Activated CD4-positive, alpha-beta T cell treated with anti-CD3 and anti-CD28 coated beads, Interleukin-2, amount 50 U/mL, for 48 hours (primary cell): ENCODE measurements at regions not wholly inside any gene's neighbourhood (a gene's known extent, or its start where the extent isn't known, plus 50 kb on each side); places are given as distances from the start of the nearest gene placed in this dataset.
A peak's percentile ranks its signal among the peaks of the same experiment; 100 is the strongest.

Source experiments
- DNase-seq, 2 experiments: peaks; one replicate each; pipeline ENCODE4 v3.0.0-alpha.2; 2020

DNA sequence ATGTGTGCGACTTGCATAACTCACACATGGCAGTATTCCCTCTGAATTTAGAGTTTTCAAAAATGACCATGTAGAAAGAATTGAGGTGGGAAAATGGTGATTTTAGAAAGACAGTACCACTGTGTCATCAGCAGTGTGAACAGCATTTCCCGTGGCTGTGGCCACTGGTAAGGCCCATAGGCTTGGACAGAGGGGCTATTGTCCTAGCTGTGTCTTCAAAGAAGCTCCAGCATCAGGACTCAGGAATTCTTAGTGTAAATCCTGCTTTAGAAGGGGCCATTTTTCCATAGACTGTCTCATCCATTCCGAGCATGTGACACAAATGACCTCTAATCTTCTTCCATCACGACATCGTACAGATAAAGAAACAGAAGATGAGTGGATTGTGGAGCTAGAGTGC lies 119.3 kb upstream of the BACE2 start:
- DNase-seq: no peak

DNA sequence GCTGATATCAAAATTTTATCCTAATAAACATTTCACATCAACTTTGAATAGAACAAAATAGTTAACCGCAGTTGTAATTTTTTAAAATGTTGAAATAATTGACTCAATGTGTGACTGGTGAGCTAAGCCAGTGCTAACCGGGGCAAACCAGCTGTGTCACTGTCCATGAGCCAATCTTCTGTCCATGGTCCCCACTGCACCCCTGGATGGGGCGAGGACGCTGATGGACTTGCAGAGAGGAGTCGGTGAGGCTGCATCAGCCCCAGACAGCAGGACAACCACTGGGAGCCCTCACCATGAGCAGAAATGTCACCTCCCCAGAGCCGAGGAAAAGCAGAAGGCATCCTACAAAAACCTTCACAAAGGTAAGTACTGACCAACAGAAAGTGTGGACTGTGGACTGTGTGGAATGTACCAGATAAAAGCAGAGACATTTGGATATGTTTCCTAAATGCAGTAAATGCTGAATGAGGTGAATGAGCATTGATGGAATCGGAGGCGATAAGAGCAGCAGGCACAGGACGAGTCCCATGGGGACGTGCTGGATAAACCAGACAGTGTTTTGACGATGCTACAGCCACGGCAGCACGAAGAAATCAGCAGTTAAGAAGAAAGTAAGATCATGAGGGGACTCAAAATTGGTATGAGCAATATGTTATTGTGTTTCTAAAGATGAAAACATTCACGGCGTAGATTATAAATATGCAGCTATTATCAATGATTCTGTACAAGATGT lies 115.0 kb upstream of the BACE2 start:
- DNase-seq: no peak

DNA sequence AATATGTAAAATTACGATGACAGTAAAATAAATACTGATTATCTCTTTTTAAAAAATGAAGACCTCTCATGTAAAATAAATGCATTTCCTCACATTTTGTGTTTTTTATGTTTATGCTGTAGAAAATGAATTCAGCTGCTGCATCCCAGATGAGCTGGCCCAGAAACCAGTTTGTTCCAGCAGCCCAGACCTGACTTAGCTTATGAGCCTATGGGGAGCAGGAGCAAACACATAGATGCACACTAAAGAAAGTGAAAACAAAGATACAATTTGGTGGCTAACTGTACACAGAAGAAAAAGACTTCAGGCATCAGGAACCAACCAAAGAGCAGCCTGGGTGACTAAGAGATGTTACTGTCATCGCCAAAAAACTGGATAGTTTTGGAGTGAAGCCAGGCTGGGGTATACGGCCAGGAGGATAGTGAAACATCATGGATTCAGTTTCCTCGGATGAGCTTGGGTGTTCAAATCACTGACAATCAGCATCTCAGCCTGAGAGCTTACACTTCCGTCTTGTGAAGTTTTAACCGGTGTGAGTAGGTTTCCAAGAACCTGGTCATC lies 113.9 kb upstream of the BACE2 start:
- no peak for DNase-seq

DNA sequence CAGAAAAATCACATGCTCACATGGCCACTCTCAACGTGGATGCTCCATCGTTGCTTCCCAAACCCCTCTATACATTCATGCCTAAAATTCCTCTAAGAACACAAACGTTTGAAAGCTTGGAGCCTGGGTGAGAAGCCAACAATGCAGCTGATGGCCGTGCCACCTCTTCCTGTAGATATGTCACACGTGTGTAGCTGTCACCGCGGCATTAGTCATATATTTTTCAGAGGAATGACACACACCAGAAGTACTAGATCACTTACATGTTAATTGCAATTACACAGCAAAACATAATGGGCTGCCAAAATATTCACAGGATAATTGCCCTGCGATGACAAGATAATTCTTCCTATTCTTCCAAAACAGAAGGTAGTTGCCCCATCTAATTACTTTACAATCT lies 112.7 kb upstream of the BACE2 start:
- no peak for DNase-seq

DNA sequence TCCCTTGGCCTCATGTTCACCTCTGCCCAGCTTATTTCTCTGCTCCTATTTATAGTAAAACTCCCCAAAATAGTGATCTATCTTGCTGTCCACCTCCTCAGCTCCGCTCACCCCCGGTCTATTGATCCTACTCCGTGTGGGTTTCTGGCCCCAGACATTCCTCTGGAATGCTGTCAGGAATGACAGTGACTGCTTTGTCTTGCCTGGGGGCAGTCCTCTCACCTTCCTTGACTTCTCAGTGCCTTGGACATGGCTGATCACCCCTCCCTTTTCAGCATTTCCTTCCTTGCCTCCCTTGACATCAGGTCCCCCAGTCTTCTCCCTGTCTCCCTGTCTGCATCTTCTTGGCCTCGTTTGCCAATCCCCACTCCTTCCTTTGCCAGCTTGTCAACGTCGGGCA lies 108.1 kb upstream of the BACE2 start:
- no peak for DNase-seq

DNA sequence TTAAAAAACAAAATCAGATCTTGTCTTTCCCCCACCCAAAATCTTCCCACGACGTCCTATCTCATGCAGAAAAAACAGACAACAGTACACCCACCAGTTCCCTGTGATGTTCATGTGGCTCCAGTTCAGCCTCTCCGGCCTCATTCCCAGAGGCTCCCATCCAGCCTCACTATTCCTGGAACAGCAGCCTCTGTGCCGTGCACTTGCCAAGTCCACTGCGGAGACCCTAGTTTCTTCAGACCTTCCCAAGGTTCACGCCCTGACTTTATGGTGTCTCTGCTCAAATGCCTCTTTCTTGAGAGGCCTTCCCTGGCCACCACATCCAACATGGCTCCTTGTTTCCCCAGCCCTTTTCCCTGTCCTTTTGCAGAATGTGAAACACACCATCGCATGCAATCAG lies 106.3 kb upstream of the BACE2 start:
- DNase-seq: no peak

DNA sequence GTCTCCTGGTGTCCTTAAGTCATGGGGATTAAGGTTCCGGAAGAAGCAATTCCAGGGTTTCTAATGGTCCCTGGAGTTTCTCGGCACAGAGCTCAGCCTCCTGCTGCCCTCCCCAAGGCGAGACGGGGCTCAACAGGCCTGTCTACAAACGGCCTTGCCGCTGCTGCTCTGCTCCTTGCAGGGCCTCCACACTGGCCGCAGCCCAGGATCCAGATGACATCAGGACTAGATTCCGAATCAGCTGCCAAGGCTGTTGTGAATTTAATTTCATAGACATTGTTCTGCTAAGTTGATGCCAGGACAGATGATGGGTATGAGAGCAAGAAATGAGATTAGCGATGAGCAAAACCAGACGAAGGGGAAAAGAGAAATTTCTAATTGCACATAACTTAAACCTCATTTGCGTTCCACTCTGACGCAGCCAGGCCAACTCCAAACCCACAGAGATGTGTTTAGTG lies 103.6 kb upstream of the BACE2 start:
- DNase-seq: no peak

DNA sequence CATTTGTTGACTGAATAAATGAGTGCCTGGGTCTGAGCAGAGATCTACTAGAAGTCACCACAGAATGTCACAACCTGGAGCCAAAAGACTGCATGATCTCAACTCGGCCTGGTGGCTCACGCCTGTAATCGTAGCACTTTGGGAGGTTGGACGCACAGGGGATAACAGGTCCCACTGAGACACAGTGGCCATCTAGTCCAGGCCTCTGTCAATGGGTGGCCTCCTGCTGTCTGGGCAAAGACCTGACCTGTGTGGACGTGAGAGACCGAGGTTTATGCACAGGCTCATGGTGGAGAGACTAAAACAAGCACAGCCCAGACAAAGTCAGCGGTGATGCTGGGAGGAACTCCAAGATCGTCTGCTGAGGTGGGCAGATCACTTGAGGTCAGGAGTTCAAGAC lies 103.0 kb upstream of the BACE2 start:
- DNase-seq: no peak

DNA sequence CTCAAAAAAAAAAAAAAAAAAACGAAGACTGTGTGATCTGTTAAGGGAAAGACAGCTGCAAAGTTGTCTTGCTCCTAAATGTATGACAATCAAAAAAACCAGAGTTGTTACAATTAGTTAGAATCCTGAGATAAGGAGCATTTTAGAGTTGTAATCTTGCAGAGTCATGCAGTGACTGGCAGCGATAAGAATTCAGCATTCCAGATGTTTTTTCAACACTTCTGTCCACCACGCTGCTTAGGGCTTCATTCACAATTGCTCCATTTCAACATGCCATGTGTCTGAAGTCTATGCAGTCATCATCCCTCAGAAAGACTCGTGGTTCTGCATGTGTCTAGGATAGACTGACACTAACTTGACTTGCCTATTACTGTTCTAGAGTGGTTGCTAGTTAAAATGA lies 102.4 kb upstream of the BACE2 start:
- no peak for DNase-seq

DNA sequence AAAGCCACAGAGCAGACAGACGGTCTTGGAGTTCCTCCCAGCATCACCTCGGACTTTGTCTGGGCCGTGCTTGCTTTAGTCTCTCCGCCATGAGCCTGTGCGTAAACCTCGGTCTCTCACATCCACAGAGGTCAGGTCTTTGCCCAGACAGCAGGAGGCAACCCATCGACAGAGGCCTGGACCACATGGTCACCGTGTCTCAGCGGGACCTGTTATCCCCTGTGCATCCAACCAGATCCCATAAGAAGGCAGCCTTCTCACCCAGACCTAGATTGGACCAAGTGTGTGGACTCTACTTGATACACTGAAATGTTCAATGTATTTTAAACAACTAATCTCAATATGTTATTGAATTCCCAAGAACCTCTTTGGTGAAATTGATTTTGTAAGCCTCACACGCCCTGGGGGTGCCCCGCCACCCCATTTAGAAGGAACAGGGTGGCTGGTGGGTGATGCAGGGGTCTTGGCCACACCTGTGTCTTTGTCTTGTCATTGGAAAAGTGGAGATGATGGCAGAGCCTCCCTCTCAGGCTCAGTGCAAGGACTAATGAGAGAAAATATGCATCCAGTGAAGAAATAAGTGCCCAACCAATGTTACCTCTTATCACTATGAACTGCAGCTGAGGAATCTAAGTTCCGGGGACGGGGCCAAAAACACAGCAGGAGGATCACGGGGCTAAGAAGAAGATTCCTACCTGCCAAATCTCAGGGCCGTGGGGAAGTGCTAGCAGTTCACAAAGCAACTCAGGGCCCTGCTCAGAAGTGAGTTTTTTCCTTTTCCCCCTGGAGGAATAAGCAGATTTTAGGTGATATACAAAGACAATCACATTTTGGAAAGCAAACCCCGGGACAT lies 101.6 kb upstream of the BACE2 start:
- DNase-seq: no peak

DNA sequence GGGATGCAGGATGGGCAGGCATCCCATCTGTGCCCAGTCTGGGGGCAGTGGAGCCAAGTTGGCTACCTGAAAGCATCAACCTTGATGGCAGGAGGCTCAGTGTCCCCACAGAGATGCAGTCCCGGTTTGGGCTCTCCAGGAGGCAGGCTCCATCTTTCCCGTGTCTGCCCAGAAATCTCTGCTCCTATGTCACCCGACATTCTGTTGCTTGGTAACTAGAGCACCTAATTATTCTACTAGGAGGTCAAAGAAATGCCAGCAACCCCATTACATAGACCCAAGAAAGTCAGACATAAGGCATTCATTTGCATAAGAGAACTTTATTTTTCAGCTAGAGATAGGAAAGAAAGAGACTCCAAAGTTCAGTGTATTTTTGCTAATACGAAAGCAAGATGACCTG lies 100.3 kb upstream of the BACE2 start:
- no peak for DNase-seq

DNA sequence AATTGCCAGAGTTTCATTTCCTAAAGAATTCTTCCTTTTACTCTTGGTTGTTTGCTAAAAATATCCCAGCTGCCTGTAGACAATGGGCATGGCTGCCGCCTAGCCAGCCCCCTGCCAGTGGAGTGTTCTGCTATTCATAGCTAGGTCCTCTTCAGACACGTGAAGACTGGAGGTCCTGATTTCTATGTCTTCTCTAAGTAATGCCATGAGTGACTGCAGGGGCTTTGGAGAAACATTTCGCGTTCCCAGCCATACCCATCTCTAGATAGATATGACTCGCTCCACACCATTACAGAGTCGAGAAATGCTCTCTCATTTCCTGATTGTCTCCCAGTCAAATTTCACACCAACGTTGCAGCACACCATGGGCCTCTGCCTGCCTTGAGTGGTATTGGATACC lies 99.5 kb upstream of the BACE2 start:
- DNase-seq: no peak

DNA sequence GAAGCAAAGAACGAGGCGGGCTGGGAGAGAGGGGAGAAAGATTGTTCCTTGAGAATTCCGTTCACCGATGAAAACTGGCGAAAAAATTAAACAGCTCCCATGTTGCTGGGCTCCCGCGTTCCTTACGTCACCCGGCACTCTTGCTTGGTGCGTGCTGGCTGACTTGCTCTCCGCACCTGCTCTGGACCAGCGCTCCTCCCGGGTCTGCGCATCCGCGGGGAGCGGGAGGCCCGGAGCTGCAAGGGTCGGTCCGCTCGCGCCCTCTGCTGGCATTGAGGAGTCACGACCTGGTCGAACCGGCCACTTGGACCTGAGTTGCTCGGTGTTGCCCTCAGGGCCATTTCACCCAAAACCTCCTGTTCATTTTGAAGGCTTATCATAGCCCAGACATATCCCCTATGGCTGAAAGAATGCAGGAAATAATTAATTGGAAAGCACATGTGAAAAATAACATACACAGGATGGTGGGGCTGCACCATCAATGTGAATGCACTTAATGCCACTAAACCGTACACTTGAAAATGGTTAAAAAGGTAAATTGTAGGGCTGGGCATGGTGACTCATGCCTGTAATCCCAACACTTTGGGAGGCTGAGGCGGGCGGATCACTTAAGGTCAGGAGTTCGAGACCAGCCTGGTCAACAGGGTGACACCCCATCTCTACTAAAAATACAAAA lies 98.9 kb upstream of the BACE2 start:
- peak; percentile 78 to 82 for DNase-seq

DNA sequence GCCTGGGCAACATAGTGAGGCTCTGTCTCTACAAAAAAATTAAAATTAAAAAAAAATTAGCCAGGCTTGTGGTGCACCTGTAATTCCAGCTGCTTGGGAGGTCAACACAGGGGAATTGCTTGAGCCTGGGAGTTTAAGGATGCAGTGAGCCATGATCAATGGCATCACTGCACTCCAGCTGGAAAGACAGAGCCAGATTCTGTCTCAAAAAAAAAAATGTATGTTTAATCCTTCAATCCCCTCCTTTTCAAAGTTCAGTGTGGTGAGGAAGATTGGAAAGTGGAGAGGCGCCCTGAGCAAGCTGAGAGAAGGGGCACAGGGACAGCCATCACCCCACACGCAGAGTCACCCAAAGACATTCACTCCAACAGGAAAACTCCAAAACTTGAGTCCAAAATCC lies 97.7 kb upstream of the BACE2 start:
- no peak for DNase-seq

DNA sequence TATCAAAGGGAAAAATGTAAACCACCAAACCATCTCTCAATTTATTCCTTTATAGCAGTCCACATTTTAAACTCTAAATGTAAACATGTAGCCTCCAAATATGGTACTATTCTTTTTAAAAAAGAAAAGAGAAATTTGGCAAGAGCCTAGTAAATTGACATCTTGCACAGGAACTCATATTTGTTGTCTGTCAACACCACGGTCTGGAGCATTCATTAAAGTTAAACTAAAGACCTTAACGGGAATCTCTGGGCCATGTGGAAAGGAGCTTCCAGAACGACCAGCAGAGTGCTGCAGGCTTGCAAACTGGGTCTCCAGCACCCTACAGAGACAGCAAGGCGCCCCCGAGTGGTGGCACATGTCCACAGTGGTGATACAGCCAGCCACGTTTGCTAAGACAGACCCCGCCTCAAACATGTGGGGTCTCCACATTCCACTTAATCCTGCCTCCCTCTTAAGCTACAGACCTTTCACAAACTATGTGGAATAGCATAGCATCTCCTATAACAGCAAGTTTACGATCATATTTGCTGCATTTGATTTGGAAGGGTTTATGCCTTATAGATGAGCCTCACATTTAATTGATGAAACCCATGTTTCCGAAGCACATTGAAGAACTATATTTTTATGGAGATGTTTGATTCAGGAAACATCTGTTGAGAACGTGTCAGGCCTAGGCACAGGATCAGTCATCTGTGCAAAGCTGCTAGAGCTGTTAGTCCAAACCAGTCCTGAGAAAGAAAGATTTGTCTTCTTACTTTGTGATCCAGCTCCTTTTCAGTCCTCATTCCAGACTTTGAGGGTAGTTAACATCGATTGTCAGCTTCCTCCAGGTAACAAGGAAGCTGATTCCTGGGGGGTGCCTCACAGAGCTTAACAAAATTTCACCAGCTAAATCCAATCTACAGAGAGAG lies 96.4 kb upstream of the BACE2 start:
- peak in 1 of 2 experiments; percentile 1 for DNase-seq

DNA sequence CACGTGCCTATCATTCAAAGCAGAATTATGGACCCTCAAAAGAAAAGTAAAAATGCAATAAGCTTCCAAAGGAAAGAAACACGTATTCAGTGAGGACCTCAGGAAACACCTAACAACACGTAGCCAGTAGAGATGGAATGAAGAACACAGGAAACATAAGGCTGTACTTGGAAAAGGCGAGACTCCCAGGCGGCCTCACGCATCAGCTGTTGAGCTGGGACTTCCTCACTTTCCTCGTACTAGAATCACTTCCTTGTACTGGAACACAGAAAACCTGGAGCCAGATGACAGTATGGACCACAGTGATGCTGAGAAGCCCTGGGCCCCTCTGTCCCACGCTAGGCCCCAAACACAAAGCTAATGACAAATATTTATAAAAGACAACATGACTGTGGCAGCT lies 94.4 kb upstream of the BACE2 start:
- no peak for DNase-seq

DNA sequence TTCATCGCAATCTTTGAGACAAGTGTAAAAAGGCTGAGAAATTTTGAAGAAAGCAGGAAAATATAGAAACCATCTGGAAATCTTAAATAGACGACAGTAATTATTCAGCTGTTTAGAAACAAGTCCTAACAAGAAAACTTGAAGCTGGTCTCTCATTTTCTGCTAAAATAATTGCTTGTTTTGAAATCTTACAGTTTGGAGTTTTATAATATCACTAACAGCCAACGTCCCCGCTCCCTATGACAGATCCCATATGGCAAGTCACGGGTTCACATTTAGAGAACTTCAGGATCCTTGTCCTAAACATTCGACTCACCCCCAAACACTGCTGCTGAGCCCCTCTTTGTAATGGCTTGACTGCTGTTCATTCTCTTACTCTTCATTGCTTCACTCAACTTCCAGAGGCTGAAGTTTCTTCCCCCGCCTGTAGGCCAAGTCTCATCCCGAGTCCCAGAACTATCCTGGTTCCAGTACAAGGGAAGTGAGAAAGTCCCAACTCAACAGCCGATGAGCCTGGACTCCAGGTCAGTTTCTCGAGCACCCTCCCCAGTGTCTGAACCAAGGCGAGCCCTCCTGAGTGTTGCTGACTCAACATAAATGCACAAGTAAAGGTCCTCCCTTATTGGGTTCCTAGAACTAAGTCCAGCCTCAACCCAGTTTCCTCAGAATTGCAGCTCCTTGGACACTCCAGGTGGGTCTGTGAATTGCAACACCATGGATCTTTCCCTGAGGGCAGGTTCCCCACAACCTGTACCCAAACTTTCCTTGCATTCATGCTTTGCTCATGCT lies 93.4 kb upstream of the BACE2 start:
- no peak for DNase-seq

DNA sequence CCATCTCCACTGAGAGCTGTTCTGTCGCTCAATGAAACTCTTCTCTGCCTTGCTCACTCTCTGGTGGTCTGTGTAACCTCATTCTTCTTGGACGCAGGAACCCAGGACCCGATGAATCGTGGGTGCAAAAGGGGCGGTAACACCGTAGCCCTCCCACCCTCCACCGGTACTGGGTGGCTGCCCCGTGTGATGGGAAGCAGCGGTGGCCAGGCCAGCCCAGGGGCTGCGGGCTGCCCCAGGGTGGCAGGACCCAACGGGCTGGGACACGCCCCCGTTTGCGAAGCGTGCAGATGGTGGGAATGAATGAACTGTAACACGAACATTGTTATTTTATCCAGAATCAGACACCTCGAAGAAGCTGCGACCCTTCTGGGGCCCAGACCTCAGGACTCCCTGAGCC lies 92.3 kb upstream of the BACE2 start:
- DNase-seq: no peak

DNA sequence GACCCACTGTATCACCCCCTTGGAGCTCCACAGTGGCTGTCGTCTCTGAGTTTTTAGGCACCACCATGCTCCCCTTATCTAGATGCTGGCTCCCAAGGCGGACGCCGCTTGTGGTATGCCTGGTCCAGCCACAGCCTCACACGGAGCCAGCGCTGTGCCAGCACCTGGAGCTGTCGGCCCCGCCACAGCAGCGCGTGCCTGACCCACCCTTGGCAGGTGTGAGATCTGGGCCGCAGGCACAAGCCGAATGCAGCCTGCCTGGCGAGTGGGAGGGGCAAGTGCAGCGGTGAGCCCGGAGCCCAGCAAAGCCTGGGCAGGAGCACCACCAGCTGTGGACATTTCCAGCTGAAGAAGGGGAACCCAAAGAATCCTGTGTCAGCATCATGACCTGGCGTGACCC lies 91.9 kb upstream of the BACE2 start:
- no peak for DNase-seq

DNA sequence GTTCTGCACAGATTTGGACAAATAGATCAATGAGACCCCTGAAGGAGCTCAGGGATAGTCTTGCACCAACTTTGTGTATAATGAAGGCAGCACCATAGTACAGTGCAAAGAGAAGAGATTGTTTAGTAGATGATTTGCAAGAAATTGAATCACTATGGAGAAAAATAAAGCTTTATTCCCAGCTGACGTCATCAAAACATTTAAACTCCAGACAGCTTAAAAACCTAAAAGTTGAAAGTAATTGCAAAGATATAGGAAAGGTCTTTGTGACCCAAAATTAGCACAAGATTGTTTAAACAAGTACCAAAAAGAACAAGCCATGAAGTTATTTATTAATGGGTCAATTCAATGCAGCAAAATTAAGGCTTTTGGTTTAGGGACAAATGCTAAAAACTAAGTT lies 88.8 kb upstream of the BACE2 start:
- no peak for DNase-seq

DNA sequence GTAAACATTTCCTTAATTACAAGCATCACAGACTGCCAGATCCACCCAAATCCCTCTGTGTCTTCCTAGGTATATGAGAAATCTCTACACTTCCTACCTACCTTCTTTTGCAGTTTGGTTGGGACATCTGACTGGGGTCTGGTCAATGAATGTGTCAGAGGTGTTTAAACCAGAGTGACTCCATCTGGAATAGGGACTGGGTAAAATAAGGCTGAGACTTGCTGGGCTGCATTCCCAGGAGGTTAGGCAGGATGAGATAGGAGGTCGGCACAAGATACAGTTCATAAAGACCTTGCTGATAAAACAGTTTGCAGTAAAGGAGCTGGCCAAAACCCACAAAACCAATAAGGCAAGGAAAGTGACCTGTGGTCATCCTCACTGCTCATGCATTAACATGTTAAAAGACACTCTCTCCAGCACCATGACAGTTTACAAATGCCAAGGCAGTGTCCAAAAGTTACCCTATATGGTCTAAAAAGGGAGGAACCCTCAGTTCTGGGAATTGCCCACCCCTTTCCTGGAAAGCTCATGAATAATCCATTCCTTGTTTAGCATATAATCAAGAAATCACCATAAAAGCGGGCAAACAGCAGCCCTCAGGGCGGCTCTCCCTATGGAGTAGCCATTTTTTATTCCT lies 87.4 kb upstream of the BACE2 start:
- DNase-seq: no peak
